ENCODE measurements at regions not wholly inside any gene's neighbourhood (a gene's known extent, or its start where the extent isn't known, plus 50 kb on each side); places are given as distances from the start of the nearest gene placed in this dataset.

DNA sequence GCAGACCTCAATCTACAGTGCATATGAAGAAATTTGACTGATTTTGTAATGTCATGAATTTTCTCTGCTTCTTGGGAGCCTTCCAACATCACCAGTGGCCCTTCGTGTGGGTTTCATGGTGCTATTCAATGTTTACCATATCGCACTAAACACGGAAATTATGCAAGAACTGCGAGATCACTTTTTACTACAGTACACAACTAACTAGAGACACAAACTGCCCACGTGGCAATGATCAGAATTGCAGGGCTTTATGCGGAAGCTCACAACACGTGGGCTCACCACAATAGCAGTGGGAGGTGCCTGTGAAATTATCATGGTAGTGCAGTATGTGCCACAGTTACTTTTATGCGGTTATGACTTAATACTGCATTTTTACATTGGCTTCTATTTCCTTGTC lies 449.7 kb upstream of the KLF6 start:
- intact Hi-C loops (cut with DNase I; ENCODE audit: low total_unique reads): no loop called here

GRCh38 chr10:4231439-4231838 lies 446.4 kb upstream of the KLF6 start:
- Histone ChIP-seq H3K9me3 (no peaks in the 10 kb centered on the region), H3K27ac (no peak overlapping the region), H3K36me3 (ENCODE audit: low read depth, missing control alignments) (no peaks in the 10 kb centered on the region), H3K4me3 (no peak overlapping the region), H3K27me3 (no peaks in the 10 kb centered on the region), H3K4me1 (no peaks in the 10 kb centered on the region)
- WGBS, 2 donors: 88 to 92% methylated on average over 7 of the region's 7 CpGs
- intact Hi-C loops (cut with DNase I; ENCODE audit: low total_unique reads): no loop called here
- TF ChIP-seq, protein P1, sequence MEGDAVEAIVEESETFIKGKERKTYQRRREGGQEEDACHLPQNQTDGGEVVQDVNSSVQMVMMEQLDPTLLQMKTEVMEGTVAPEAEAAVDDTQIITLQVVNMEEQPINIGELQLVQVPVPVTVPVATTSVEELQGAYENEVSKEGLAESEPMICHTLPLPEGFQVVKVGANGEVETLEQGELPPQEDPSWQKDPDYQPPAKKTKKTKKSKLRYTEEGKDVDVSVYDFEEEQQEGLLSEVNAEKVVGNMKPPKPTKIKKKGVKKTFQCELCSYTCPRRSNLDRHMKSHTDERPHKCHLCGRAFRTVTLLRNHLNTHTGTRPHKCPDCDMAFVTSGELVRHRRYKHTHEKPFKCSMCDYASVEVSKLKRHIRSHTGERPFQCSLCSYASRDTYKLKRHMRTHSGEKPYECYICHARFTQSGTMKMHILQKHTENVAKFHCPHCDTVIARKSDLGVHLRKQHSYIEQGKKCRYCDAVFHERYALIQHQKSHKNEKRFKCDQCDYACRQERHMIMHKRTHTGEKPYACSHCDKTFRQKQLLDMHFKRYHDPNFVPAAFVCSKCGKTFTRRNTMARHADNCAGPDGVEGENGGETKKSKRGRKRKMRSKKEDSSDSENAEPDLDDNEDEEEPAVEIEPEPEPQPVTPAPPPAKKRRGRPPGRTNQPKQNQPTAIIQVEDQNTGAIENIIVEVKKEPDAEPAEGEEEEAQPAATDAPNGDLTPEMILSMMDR (IDR thresholded peaks at IDR 0.05): no peak
- no peak for TF ChIP-seq POLR2A (IDR thresholded peaks at IDR 0.05)
- DNase-seq: no peak

More for the DNA sequence above, 449.7 kb upstream of the KLF6 start:
- Histone ChIP-seq H3K4me3 (no peak overlapping the region), H3K4me1 (no peaks in the 10 kb centered on the region), H3K9me3 (no peaks in the 10 kb centered on the region), H3K36me3 (ENCODE audit: low read depth, missing control alignments) (no peaks in the 10 kb centered on the region), H3K27me3 (no peaks in the 10 kb centered on the region), H3K27ac (no peak overlapping the region)
- no peak for TF ChIP-seq POLR2A (IDR thresholded peaks at IDR 0.05)
- TF ChIP-seq, protein P1 (IDR thresholded peaks at IDR 0.05): no peak
- WGBS, 2 donors: 85 to 88% methylated on average over 8 of the region's 8 CpGs
- DNase-seq: no peak

- H3K36me3 ChIP-seq (ENCODE audit: low read depth, missing control alignments): no peaks in the 10 kb centered on the region
- H3K4me1 ChIP-seq: no peaks in the 10 kb centered on the region
- H3K9me3 ChIP-seq: no peaks in the 10 kb centered on the region
- H3K4me3 ChIP-seq: no peak overlapping the region
- no peaks in the 10 kb centered on the region for H3K27me3 ChIP-seq
- no peak for DNase-seq
- TF ChIP-seq POLR2A (IDR thresholded peaks at IDR 0.05): no peak
- TF ChIP-seq, protein P1 (IDR thresholded peaks at IDR 0.05): no peak
- intact Hi-C loops (cut with DNase I; ENCODE audit: low total_unique reads): no loop called here
- 95 to 96% methylated on average over 1 of the region's 1 CpG for WGBS, 2 donors
- H3K27ac ChIP-seq: no peak overlapping the region
These were observed 445.0 kb upstream of the KLF6 start for GRCh38 chr10:4230036-4230435.

DNA sequence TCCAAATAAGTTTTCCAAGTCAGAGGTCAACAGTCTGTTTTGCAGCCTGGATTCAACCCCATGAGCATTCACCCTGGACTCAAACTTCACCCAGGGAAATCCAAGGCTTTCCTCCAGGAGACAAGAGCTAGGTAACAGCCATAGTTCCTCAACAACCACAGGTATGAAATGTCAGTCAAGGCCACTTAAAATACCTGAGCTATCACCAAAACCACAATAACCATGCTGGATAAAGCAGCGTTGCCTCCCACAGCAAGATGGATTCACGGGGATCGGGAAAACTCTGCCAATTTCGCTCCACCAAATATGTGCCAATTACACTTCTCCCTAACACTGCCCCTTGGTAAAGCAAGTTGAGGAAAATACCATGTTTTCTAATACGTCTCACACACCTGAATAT lies 444.1 kb upstream of the KLF6 start:
- DNase-seq: no peak
- Histone ChIP-seq H3K9me3 (no peaks in the 10 kb centered on the region), H3K27me3 (no peaks in the 10 kb centered on the region), H3K4me3 (no peak overlapping the region), H3K4me1 (no peaks in the 10 kb centered on the region), H3K27ac (no peak overlapping the region), H3K36me3 (ENCODE audit: low read depth, missing control alignments) (no peaks in the 10 kb centered on the region)
- TF ChIP-seq, protein P1 (IDR thresholded peaks at IDR 0.05): no peak
- no peak for TF ChIP-seq POLR2A (IDR thresholded peaks at IDR 0.05)
- intact Hi-C loops (cut with DNase I; ENCODE audit: low total_unique reads): no loop called here
- 62 to 72% methylated on average over 5 of the region's 5 CpGs for WGBS, 2 donors

GRCh38 chr10:4227586-4227985 lies 442.6 kb upstream of the KLF6 start:
- no peak overlapping the region for H3K27ac ChIP-seq
- H3K4me1 ChIP-seq: no peaks in the 10 kb centered on the region
- H3K4me3 ChIP-seq: no peak overlapping the region
- no peaks in the 10 kb centered on the region for H3K9me3 ChIP-seq
- no peaks in the 10 kb centered on the region for H3K36me3 ChIP-seq (ENCODE audit: low read depth, missing control alignments)
- no peak for DNase-seq
- no peaks in the 10 kb centered on the region for H3K27me3 ChIP-seq
- intact Hi-C loops (cut with DNase I; ENCODE audit: low total_unique reads): no loop called here
- TF ChIP-seq POLR2A (IDR thresholded peaks at IDR 0.05): no peak
- TF ChIP-seq, protein P1 (IDR thresholded peaks at IDR 0.05): no peak

All from testis (tissue), 2 donors.